Skeletal muscle cell (primary cell): ENCODE measurements at regions not wholly inside any gene's neighbourhood (a gene's known extent, or its start where the extent isn't known, plus 50 kb on each side); places are given as distances from the start of the nearest gene placed in this dataset.
"Not testable (repeated sequence)": the region's sequence is repeated elsewhere in the genome, so short reads cannot be mapped to it uniquely, and the experiment has no call there.

ENCODE experiments used
- DNase-seq: peaks from one replicate; pipeline ENCODE4 v3.0.0-alpha.2; 2010; ENCODE audit warnings: low read depth
- H3K4me3 ChIP-seq: 2 replicates; pipeline ENCODE4 v1.5.1; 2011; ENCODE audit warnings: low read depth, mild to moderate bottlenecking, control low read depth, low read length, moderate library complexity

DNA sequence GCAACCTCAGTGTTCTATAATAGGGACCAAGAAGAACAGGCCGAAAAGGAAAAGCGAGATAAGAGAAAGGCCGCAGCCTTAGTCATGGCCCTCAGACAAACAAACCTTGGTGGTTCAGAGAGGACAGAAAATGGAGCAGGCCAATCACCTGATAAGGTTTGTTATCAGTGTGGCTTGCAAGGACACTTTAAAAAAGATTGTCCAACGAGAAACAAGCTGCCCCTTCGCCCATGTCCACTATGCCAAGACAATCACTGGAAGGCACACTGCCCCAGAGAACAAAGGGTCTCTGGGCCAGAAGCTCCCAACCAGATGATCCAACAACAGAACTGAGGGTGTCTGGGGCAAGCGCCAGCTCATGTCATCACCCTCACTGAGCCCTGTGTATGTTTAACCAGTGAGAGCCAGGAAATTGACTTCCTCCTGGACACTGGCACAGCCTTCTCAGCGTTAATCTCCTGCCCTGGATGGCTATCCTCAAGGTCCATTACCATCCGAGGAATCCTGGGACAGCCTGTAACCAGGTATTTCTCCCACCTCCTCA lies 334.8 kb upstream of the SLITRK5 start:
- not testable (repeated sequence) for H3K4me3 ChIP-seq, DNase-seq

DNA sequence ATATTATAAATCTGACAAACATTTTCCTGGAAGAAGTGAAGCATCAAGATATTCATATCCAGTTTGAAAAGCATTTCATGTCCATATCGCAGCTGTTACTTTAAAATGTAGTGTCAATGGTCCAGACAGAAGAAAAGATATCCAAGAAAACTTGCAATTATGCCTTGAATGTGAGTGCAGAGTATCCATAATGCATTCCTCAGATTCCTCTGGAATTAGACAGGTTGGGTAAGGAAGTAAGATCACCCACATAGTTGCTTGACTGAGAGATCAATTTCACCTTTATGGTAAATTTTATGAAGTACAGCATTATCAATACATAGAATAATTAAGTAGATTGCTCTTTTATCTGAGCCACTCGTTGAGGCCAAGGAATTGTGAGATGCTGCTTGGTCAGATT lies 327.0 kb upstream of the SLITRK5 start:
- no peak for DNase-seq
- H3K4me3 ChIP-seq: no peak overlapping the region

DNA sequence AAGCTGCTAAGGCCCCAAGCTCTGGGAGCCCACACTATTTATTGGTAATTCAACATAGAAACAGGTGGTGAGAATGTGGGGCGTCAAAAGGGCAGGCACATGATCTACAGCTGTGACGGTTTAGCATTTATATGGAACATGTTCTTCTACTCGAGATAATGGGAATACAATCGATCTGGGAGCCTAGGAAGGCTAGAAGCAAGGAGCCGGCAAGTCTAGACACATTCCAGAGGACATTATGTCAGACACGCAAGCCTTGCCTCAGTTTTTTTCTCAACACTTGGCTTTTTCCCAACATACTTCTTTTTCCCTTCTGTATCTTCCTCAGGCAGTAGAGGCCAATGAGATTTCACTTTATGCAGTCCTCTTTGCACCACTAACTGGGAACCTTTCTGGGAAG lies 315.7 kb upstream of the SLITRK5 start:
- H3K4me3 ChIP-seq: no peak overlapping the region
- DNase-seq: no peak

DNA sequence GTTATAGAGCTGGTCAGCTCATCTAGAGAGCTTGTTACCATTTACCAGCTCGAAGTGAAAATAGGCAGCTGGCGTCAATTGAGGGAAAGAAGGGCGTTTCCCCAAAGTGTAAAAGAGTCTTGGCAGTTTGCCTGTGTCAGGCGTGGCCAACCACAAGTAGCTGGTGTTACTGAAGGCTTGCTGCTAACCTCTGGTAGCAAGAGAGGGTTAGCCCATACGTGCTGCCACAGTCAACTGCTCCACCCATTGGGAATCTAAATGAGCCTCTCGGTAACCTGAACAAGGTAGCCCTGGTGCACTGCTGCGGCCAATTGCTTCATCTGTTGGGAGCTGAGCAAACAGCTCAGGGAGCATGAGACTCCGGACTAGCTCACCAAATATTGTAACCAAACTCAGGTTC lies 314.9 kb upstream of the SLITRK5 start:
- DNase-seq: no peak
- H3K4me3 ChIP-seq: no peak overlapping the region

DNA sequence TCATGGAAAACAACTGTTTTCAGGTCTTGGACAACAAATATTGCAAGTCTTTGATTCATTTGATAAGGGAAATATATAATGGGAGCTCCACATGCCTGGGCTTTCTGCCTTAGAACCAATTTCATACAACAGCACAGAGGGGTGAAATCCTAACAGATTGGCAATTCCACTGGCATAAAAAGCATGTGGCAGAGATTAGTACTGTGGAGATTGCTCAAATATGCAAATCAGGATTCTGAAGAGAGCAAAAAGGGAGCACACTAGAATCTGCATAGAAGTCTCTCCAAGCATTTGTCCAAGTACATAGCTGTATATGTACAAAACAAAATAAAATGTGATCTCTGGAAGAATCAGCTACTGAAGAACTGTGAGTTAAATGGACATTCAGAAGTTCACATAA lies 312.9 kb upstream of the SLITRK5 start:
- DNase-seq: no peak
- no peak overlapping the region for H3K4me3 ChIP-seq

DNA sequence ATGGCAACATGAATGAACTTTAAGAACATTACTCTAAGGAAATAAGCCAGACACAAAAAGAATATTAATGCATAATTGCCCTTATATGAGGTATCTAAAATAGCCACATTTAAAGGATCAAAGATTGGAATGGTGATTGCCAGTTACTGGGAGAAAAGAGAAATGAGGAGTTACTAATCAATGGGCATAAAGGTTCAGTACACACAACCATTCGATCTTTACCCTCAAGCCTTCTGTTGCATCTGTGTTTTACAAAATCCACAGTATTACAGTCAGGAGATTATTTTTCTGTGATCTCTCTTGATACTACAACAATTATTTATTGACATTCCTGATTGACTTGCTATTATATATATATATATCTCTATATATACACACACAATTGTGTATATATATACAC lies 310.0 kb upstream of the SLITRK5 start:
- DNase-seq: no peak

DNA sequence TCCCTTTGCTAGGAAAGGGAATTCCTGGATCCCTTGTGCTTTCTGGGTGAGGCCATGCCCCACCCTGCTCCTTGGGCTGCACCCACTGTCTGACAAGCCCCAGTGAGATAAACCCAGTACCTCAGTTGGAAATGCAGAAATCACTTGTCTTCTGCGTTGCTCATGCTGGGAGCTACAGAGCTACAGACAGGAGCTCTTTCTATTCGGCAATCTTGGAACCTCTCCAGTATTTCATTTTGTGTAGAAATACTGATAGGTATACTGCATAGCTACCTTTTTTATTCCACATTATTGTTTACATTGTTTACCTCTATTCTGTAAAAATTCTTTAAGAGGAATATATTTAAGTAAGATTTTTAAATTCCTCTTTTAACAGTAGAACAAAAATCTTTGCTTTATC lies 302.5 kb upstream of the SLITRK5 start:
- no peak for DNase-seq
- H3K4me3 ChIP-seq: no peak overlapping the region

More for the DNA sequence above, 310.0 kb upstream of the SLITRK5 start:
- no peak overlapping the region for H3K4me3 ChIP-seq

DNA sequence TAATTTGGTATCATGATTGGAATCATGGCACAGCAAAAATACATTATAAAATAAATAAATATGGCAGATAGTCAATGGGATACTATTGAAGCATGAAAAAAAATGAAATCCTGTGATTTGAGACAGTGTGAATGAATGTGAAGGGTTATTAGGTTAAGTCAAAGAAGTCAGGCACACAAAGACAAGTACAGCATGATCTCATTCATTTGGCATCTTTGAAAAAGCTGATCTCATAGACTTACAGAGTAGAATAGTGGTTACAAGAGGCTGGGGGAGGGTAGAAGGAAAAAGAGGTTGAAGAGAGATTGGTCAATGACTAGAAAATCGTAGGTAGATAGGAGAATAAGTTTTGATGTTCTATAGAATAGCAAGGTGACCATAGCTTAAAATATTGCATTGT lies 295.1 kb upstream of the SLITRK5 start:
- H3K4me3 ChIP-seq: no peak overlapping the region
- no peak for DNase-seq

DNA sequence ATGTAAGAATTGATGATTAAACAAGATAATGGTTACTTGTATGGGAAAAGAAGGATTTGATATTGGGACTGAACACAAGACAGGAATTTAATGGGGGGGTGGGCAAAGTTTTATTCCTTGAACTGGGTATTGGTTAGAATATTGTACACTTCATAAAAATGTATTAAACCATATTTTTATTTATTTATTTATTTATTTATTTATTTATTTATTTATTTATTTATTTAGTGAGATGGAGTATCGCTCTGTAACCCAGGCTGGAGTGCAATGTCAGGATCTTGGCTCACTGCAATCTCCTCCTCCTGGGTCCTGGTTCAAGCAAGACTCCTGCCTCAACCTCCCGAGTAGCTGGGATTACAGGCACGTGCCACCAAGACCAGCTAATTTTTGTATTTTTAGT lies 287.1 kb upstream of the SLITRK5 start:
- no peak for DNase-seq
- no peak overlapping the region for H3K4me3 ChIP-seq

DNA sequence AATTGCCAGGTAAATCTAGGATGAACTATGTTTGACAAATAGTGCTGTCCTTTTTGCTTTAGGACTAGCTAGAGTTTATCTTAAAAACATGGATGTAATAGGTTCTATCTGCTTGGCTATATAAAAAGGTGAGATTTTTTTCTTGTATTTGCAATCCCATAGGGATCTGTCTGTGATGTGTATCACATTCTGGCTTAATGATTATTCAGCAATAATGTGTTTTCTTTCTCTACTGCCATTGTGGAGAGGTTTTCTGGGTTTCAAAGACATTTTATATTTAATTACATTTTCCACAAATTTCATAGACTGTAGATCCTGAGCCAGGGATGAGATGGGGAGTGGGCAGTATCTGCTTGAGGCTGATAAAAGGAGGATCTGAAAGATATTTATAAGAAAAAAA lies 277.8 kb upstream of the SLITRK5 start:
- no peak for DNase-seq

DNA sequence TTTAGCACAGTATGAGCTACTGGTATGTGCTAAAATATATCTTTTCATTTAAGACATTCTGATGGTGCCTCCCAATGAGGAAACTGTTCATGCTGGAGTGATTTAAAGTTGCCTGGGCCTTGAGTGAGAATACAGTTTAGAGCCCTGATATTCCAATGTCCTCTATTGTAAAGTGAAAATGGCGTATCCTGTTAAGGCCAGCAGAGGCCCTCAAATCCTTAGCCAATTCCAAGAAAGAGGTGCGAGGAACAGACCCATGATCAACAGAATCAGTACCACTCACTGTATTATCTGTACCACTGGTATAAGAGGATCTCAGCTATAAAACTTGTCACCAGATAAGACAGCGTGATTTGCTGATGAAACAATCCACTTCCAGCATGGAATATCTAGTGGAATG lies 273.1 kb upstream of the SLITRK5 start:
- no peak for DNase-seq
- H3K4me3 ChIP-seq: no peak overlapping the region

More for the DNA sequence above, 277.8 kb upstream of the SLITRK5 start:
- H3K4me3 ChIP-seq: no peak overlapping the region

DNA sequence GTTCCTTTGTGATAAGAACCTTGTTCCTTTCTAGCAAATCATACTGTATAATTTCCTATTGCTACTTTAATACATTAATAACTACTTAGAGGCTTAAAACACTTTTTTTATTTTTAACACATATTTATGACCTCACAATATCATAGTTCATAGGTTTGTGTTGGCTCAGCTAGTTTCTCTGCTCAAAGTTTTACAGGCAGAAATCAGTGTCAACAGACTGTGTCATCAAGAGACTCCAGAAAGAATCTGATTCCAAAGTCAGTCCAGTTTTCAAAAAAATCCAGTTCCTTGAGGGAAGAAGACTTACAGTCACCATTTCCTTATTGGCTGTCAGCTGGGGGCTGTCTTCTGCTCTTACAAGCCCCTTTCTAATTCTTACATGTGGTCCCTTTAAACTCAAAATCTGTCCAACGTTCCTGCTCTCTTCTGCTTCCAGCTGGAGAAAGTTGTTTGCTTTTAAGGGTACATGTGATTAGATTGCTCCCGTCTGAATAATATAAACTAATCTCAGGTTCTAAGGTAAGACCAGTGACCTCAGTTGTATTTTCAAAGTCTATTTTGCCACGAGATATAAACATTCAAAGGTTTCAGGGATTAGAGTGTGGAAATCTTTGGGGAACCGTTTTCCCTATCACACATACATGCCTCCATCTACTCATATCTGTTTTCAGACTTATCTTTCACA lies 267.3 kb upstream of the SLITRK5 start:
- H3K4me3 ChIP-seq: no peak overlapping the region
- no peak for DNase-seq

DNA sequence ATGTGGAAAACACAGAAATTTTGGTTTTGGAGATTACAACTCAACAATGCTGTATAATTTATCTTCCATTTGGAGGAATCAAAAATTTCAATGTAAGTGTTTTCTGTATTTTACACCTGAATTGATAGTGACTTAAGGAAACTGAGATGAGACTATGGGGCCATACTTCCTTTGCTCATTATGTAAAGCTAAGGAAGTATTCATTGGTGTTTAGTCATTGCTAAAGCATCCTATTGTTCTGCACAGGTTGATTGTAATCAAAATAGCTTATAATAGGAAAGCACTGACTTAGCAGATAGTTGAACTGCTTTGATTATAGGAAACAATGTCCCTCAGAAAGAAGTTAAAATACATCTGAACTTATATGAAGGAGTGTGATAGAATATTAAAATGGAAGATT lies 244.4 kb upstream of the SLITRK5 start:
- no peak overlapping the region for H3K4me3 ChIP-seq
- DNase-seq: no peak

DNA sequence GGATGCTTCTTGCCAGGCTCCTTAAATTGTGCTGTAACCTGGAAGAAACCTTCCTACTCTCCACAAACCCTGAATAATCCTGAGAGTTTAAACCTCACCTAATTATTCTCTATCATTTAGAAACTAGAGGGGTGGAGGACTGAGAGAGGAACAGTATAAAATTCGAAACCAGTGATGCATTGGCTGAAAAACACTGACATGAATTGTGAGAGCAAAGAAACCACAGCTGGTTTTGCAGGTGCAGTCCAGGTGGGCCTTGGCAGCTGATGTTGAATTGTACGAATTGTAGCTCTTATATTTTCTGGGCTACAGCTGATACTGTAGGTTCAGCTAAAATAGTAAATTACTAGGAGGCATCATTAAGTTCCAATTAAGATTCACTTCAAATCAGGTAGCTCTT lies 227.0 kb upstream of the SLITRK5 start:
- no peak overlapping the region for H3K4me3 ChIP-seq
- DNase-seq: no peak

DNA sequence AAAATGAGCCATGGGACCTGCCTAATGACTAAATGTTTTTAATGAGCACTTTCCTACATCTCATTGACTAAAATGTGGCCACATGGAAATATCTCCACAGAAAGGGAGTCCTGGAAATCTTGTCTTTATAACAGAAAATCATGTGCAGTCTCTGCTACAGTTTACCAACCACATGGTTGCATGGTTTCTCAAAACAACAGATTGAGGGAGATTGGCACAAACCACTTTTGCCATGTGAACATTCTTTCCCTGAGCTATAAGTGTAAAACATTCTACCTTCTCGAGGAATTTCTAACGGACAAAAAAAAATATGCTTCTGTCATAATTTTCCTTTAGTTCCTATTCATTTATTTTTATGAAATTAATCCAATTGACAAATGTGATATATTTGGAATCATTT lies 218.9 kb upstream of the SLITRK5 start:
- H3K4me3 ChIP-seq: no peak overlapping the region
- no peak for DNase-seq

DNA sequence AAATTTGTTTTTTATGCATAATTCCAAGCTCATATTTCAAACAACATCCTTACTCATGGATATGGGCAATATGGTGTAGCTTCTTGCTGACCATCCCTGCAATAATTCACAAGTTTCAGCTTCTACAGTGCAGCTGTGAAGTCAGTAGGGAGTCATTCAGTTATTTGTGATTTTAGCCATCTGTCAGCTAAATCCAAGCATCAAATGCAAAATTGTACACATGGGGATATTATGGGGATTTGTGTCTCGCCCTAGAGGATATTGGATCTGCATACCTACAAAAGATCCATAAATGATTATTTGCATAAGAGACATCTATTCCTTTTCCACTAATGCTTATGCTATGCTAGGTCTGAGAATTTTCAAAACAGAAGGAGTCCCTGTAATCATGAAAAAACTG lies 217.9 kb upstream of the SLITRK5 start:
- no peak for DNase-seq
- no peak overlapping the region for H3K4me3 ChIP-seq

DNA sequence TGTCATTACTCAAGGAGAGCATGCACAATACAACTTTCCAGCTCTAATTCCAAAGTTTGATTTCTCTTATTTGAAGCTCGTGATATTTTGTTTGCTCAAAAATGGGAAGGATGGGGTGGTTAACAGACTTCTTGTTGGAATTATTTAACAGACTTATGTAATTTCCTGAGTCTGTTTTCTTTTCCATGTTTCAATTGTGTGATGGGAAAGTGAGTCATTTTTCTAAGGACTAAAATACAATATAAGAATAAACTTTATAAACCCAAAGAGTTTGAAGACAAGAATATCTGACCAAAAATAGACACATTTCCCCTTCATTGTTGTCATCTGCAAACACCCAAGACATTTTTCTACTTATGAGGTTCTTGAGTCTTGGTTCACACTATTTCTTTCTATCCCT lies 211.8 kb upstream of the SLITRK5 start:
- H3K4me3 ChIP-seq: no peak overlapping the region
- no peak for DNase-seq

DNA sequence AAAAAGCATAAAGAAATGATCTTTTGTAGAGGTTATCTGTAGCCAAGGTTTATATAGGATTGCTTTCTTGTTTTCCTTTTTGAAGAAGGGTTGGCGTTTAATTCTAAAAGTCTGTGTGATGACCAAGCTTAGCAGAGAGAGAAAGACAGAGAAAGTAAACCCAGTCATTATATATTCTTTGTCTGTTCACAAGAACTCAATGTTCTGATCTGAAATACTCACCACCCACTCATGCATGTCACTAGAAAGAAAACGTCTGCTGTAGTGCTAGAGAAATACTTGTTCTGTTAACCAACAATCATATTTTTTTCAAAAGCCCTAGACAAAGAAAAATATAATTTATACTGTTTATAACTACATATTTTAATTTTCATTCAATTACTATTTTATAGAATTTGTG lies 173.7 kb upstream of the SLITRK5 start:
- H3K4me3 ChIP-seq: no peak overlapping the region
- DNase-seq: no peak

DNA sequence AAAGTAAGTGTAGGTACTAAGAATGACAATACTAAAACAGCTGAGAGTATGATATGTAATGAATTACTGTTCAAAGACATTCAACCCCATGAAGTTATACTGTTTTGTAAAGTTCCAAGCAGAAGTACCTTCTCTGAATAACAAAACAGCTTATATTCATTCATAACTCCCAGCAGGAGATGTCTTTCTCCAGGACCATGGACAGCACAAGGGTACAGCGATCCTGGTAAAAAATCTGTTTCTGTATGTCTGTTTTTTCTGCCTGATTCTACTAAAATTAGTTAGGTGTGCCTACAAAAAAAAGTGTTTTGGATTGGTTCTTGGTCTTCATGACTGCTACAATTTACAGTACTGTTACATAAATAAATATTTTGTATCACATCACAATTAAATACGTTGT lies 172.5 kb upstream of the SLITRK5 start:
- no peak overlapping the region for H3K4me3 ChIP-seq
- peak; percentile 0 for DNase-seq

DNA sequence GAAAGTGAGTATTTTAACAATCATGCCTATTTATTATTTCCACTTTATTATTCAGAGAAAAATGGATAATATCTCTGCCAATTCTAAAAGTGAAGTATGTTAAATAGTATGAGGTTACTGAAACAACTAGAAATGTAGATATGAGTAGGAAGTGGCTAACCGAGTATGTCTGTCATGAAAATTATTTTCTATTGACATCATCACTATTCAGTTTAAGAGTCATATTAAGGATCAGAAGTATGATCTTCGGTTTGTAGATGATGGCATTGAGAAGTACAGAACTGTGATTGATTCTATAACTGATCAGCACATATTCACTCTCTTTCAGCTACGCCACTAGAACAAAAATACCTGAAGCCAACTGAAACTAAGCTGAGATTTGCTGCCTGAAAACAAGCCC lies 146.4 kb upstream of the SLITRK5 start:
- no peak for DNase-seq
- no peak overlapping the region for H3K4me3 ChIP-seq

DNA sequence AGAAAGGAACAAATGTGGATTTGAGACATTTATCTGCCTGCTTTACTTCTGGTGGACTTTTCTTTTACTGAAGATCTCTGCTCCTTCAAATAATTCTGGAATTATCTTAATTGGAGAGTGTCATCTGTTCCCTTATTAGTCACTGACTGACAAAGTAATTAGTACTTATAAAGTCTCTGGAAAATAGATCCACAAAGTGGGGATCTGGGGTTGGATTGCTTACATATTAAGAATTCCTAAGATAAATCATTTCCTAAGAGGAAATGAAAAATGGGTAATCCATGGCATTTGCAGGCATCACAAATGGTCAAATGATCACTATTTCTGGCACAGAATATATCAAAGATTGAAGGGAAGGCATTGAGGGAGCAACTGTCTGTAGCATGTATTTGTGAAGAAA lies 137.4 kb upstream of the SLITRK5 start:
- no peak overlapping the region for H3K4me3 ChIP-seq
- no peak for DNase-seq

DNA sequence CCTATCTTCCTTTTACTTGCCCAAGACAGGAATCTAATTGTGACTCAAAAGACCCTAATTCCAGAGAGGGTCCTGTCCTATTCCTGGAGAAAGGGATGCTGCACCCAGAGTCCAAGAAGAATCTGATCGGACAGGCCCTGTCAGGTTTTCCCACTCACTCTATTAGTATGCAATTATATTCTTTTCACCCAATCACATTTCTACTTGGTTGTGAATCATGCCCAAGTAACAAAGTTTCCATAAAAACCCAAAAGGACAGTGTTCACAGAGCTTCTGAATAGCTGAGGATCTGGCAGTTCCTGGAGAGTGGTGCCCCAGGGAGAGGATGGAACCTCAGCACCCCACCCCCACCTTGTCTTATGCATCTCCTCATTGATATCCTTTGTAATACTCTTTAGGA lies 135.3 kb upstream of the SLITRK5 start:
- no peak for DNase-seq
- H3K4me3 ChIP-seq: no peak overlapping the region
